Prostate gland (tissue), 2 donors: ENCODE measurements at regions not wholly inside any gene's neighbourhood (a gene's known extent, or its start where the extent isn't known, plus 50 kb on each side); places are given as distances from the start of the nearest gene placed in this dataset.

Experiments
- DNase-seq: peaks from one replicate; pipeline ENCODE4 v3.0.0-alpha.2; 2019; ENCODE audit warnings: low spot score
- H3K27ac ChIP-seq, 2 donors: fragments of 200-600 bp; sonication (generic); 2 replicates each; pipeline ENCODE4 v1.5.1; 2017 to 2019
- H3K27me3 ChIP-seq: fragments of 200-600 bp; sonication (generic); replicated peaks from 2 replicates; pipeline ENCODE4 v1.5.1; 2019; ENCODE audit not compliant: insufficient read depth
- H3K36me3 ChIP-seq, 2 donors: fragments of 200-600 bp; sonication (generic); 1 replicate in 1 of 2; 2 replicates in 1 of 2; pipeline versions ENCODE4 v1.5.1 to v1.8.1; 2017 to 2019
- H3K4me1 ChIP-seq: fragments of 200-600 bp; sonication (generic); replicated peaks from 2 replicates; pipeline ENCODE4 v1.5.1; 2019
- H3K4me3 ChIP-seq, 2 donors: fragments of 200-600 bp; sonication (generic); 2 replicates each; pipeline ENCODE4 v1.5.1; 2017 to 2019
- H3K9me3 ChIP-seq: fragments of 200-600 bp; sonication (generic); 2 replicates; pipeline ENCODE4 v1.5.1; 2017
- POLR2A ChIP-seq: fragments of 450-650 bp; IDR thresholded peaks from one replicate; pipeline ENCODE4 v1.6.1; 2016; ENCODE audit warnings: antibody characterized with exemption, mild to moderate bottlenecking
- POLR2AphosphoS5 ChIP-seq: sonication (generic); formaldehyde crosslinking; IDR thresholded peaks from one replicate; pipeline ENCODE4 v1.6.1; 2017; ENCODE audit warnings: antibody characterized with exemption
- WGBS: methylation state at CpG from one replicate; pipeline ENCODE4 v1.1.5; 2018; 5-methylcytosine and 5-hydroxymethylcytosine counted together
- intact Hi-C: fragments of 100-400 bp; cut with DNase I; formaldehyde crosslinking; loops from one replicate; pipeline ENCODE4 v1.14.2; 2022
- TF ChIP-seq, protein P1 (sequence below), 4 experiments: fragments of 200-600 bp in 2 of 4; fragments of 450-650 bp in 2 of 4; sonication (generic) in 2 of 4; IDR thresholded peaks; 1 replicate in 3 of 4; 2 replicates in 1 of 4; pipeline ENCODE4 v1.5.1; 2016 to 2019; ENCODE audit warnings: antibody characterized with exemption in 4 of 4, mild to moderate bottlenecking in 2 of 4, moderate library complexity in 2 of 4

DNA sequence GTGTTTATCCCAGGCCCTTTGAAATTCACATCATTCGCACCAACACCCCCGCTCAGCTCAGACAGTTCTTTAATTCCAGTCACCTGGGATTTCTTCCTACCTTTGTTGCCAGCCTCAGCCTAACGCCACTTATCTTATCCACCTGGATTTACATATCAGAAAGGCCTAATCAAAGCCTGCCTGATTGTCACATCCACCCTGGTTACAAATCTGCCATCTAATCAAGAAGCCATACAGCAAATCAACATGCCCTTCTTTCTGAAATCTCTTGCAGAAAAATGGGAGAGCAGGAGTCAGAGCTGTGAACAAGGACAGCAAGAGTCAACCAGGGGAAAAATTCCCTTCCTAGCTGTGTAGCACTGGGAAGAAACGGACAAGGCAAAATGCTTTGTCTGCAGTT, 173.2 kb upstream of the DAB1 start:
- intact Hi-C loops: no loop called here
- TF ChIP-seq, protein P1, sequence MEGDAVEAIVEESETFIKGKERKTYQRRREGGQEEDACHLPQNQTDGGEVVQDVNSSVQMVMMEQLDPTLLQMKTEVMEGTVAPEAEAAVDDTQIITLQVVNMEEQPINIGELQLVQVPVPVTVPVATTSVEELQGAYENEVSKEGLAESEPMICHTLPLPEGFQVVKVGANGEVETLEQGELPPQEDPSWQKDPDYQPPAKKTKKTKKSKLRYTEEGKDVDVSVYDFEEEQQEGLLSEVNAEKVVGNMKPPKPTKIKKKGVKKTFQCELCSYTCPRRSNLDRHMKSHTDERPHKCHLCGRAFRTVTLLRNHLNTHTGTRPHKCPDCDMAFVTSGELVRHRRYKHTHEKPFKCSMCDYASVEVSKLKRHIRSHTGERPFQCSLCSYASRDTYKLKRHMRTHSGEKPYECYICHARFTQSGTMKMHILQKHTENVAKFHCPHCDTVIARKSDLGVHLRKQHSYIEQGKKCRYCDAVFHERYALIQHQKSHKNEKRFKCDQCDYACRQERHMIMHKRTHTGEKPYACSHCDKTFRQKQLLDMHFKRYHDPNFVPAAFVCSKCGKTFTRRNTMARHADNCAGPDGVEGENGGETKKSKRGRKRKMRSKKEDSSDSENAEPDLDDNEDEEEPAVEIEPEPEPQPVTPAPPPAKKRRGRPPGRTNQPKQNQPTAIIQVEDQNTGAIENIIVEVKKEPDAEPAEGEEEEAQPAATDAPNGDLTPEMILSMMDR (IDR thresholded peaks at IDR 0.05): no peak
- TF ChIP-seq POLR2A (no peak), POLR2AphosphoS5 (no peak)
- Histone ChIP-seq H3K36me3 (no peaks in the 10 kb centered on the region), H3K4me1 (no peaks in the 10 kb centered on the region), H3K27ac (no peak overlapping the region), H3K9me3 (no peaks in the 10 kb centered on the region), H3K4me3 (no peak overlapping the region), H3K27me3 (peaks cover 4% of the 10 kb centered on the region)
- WGBS: 95% methylated on average over 4 of the region's 4 CpGs
- no peak for DNase-seq

DNA sequence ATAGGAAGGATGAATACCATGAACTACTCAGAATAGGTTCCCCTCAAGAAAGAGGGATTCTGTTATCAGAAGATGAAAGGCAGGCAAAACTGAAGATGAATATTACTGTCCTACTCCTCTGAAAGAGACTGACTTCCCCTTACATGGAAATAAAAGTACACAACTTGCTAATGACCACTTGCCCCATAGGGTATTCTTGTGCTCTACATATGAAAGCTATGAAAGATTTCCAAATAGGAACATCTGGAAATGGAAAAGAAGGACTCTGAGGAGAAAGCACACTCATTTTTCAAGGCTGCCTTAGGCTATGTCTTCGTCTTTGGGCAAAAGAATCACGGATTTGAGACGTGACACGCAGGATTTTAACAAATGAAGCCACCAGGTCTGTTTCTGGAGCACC, 170.1 kb upstream of the DAB1 start:
- intact Hi-C loops: no loop called here
- no peaks in the 10 kb centered on the region for H3K27me3 ChIP-seq
- no peak overlapping the region for H3K4me3 ChIP-seq
- no peak for DNase-seq
- no peaks in the 10 kb centered on the region for H3K9me3 ChIP-seq
- no peaks in the 10 kb centered on the region for H3K4me1 ChIP-seq
- 98% methylated on average over 4 of the region's 4 CpGs for WGBS
- TF ChIP-seq, protein P1 (IDR thresholded peaks at IDR 0.05): no peak
- no peak for TF ChIP-seq POLR2A
- H3K36me3 ChIP-seq: no peaks in the 10 kb centered on the region
- H3K27ac ChIP-seq: no peak overlapping the region

DNA sequence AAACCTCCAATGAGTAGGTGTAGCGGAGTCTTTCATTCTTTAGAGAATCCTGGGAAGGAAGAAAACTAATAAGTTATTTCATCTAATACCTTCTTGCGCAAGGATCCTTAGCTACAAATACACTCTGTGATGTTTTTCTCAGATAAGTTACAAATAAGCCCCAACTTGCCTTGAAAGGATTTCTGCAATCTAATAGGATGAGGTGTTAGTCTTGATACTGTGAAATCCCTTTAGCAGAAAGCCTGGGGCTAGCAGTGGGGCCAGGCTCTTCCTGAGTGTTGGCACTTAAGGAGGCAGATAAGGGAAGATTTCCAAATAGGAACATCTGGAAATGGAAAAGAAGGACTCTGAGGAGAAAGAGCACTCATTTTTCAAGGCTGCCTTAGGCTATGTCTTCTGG, 168.0 kb upstream of the DAB1 start:
- 65% methylated on average over 2 of the region's 2 CpGs for WGBS
- Histone ChIP-seq H3K27me3 (no peaks in the 10 kb centered on the region), H3K27ac (no peak overlapping the region), H3K4me3 (no peak overlapping the region), H3K36me3 (no peaks in the 10 kb centered on the region), H3K9me3 (no peaks in the 10 kb centered on the region), H3K4me1 (no peaks in the 10 kb centered on the region)
- no peak for DNase-seq
- intact Hi-C loops: no loop called here
- no peak for TF ChIP-seq POLR2A
- TF ChIP-seq, protein P1 (IDR thresholded peaks at IDR 0.05): no peak
- no peak for TF ChIP-seq POLR2AphosphoS5

DNA sequence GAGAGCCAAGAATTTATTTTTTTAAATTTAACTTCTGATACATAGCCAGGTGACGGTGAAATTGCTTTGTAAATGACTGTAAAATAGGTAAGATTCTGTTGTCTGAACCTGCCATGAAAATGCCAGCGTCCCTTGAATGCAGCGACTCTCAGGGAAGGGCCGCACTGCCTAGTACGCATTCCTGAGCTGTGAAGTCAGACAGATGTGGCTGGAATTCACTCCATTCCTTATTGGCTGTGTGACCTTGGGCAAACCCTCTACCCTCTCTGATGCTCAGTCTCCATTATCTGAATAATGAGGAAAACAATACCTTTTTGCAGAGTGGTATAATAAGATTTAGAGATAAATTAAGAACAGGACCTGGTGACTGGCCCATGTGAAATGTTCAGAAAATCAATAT, 167.1 kb upstream of the DAB1 start:
- DNase-seq: no peak
- Histone ChIP-seq H3K36me3 (no peaks in the 10 kb centered on the region), H3K4me1 (no peaks in the 10 kb centered on the region), H3K27ac (no peak overlapping the region), H3K9me3 (no peaks in the 10 kb centered on the region), H3K27me3 (no peaks in the 10 kb centered on the region), H3K4me3 (no peak overlapping the region)
- intact Hi-C loops: no loop called here
- TF ChIP-seq POLR2A (no peak), POLR2AphosphoS5 (no peak)
- TF ChIP-seq, protein P1 (IDR thresholded peaks at IDR 0.05): no peak
- 70% methylated on average over 5 of the region's 5 CpGs for WGBS

DNA sequence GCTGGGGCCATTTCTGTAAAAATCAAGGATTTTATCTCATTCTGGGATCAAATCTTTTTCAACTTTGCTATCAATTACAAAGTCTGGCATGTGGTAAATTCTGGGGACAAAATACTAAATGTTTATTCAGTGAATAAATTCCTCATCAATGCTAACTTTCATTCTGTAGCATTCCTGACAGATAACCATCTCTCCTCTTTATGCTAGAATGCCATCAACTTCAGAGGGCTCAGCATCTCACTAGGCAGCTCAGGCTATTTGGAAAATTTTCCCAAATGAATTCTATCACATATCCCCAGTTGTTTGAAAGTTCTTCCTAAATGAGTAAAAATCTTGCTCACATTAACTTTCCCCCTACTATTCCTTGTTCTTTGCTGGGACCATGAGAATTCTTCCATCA, 163.0 kb upstream of the DAB1 start:
- Histone ChIP-seq H3K4me1 (no peaks in the 10 kb centered on the region), H3K27me3 (no peaks in the 10 kb centered on the region), H3K27ac (no peak overlapping the region), H3K4me3 (no peak overlapping the region), H3K9me3 (no peaks in the 10 kb centered on the region), H3K36me3 (no peaks in the 10 kb centered on the region)
- DNase-seq: no peak
- TF ChIP-seq POLR2AphosphoS5: no peak
- no peak for TF ChIP-seq POLR2A
- TF ChIP-seq, protein P1 (IDR thresholded peaks at IDR 0.05): no peak
- intact Hi-C loops: no loop called here
